Panc1 (cell line): ENCODE measurements at regions not wholly inside any gene's neighbourhood (a gene's known extent, or its start where the extent isn't known, plus 50 kb on each side); places are given as distances from the start of the nearest gene placed in this dataset.

Experiments used
- ATAC-seq: fragments of 200-7000 bp; cut with Tn5 transposase; 2 replicates; pipeline ENCODE4 v1.9.1; 2020; ENCODE audit warnings: mild to moderate bottlenecking, moderate library complexity
- BruUV-seq: library from RNA; stranded (reverse); fragments of 400-500 nt; replicated peaks from 2 replicates; lab custom pipeline; 2021; lab: Mats Ljungman, UMichigan
- CTCF ChIA-PET: fragments of 300-600 bp; sonication (Branson Sonifier 250); formaldehyde crosslinking; loops from one replicate; lab custom pipeline; 2022; ENCODE audit warnings: antibody characterized with exemption; lab: Charles Lee
- POLR2A ChIA-PET: fragments of 300-600 bp; sonication (Branson Sonifier 250); formaldehyde crosslinking; loops from one replicate; lab custom pipeline; 2022; ENCODE audit warnings: antibody characterized with exemption; lab: Charles Lee
- DNase-seq: peaks from one replicate; pipeline ENCODE4 v3.0.0-alpha.2; 2010; ENCODE audit warnings: low read depth, low spot score
- H3K27ac ChIP-seq: 2 replicates; pipeline ENCODE4 v1.5.1; 2011; ENCODE audit warnings: mild to moderate bottlenecking, low read length, inconsistent platforms
- H3K27me3 ChIP-seq: fragments of 200-500 bp; sonication (Bioruptor generic); 2 replicates; pipeline ENCODE4 v1.6.0; 2014; ENCODE audit warnings: low read length, inconsistent platforms; ENCODE audit not compliant: control insufficient read depth, insufficient read depth
- H3K36me3 ChIP-seq: fragments of 200-500 bp; sonication (Bioruptor generic); 2 replicates; pipeline ENCODE4 v1.5.1; 2014; ENCODE audit warnings: inconsistent platforms, mild to moderate bottlenecking, low read length, moderate library complexity; ENCODE audit not compliant: control insufficient read depth, insufficient read depth
- H3K4me1 ChIP-seq: 2 replicates; pipeline ENCODE4 v1.5.1; 2011; ENCODE audit warnings: inconsistent platforms, mild to moderate bottlenecking, low read length, moderate library complexity; ENCODE audit not compliant: control insufficient read depth, insufficient read depth
- H3K4me3 ChIP-seq, 2 experiments: 2 replicates each; pipeline ENCODE4 v1.5.1; 2011 to 2012; ENCODE audit warnings: low read depth in 2 of 2, low read length in 2 of 2, mild to moderate bottlenecking in 2 of 2, inconsistent platforms in 1 of 2, moderate library complexity in 1 of 2
- H3K9me3 ChIP-seq: fragments of 200-500 bp; sonication (Bioruptor generic); 2 replicates; pipeline ENCODE4 v1.5.1; 2014; ENCODE audit warnings: low read depth, mild to moderate bottlenecking, inconsistent platforms, low read length, moderate library complexity; ENCODE audit not compliant: control insufficient read depth, insufficient read depth
- CTCF ChIP-seq: fragments of 450-650 bp; IDR thresholded peaks from 2 replicates; pipeline ENCODE4 v1.5.1; 2017; ENCODE audit warnings: mild to moderate bottlenecking
- POLR2AphosphoS5 ChIP-seq: IDR thresholded peaks from 2 replicates; pipeline ENCODE4 v1.6.1; 2012; ENCODE audit warnings: mild to moderate bottlenecking, low read depth, low read length, moderate library complexity
- REST ChIP-seq, 2 experiments: IDR thresholded peaks; 2 replicates each; pipeline ENCODE4 v1.6.1; 2011 to 2012; ENCODE audit warnings: low read depth in 2 of 2, control low read depth in 1 of 2, low read length in 1 of 2, mild to moderate bottlenecking in 1 of 2, moderate library complexity in 1 of 2; ENCODE audit not compliant: insufficient read depth in 1 of 2
- SIN3A ChIP-seq: IDR thresholded peaks from 2 replicates; pipeline ENCODE4 v1.6.1; 2012; ENCODE audit warnings: low read depth, mild to moderate bottlenecking, low read length, moderate library complexity, borderline replicate concordance; ENCODE audit not compliant: insufficient read depth
- TCF7L2 ChIP-seq: IDR thresholded peaks from 2 replicates; pipeline ENCODE4 v1.6.1; 2011; ENCODE audit warnings: mild to moderate bottlenecking, low read depth, low read length, inconsistent platforms
- in situ Hi-C: cut with HindIII; loops from 2 replicates; pipeline ENCODE4 v1.10.0; 2016; ENCODE audit warnings: low sequenced_read_pairs, low pct_unique_long_range_greater_than_20kb
- intact Hi-C: fragments of 100-400 bp; cut with micrococcal nuclease; formaldehyde crosslinking; loops from one replicate; pipeline ENCODE4 v1.10.0; 2022; ENCODE audit not compliant: unreplicated experiment

- CTCF ChIA-PET, result no interaction called here
- in situ Hi-C loops, result no loop called here
- Histone ChIP-seq H3K27me3 (no peaks in the 10 kb centered on the region), H3K27ac (no peak overlapping the region), H3K4me3 (no peak overlapping the region), H3K9me3 (no peaks in the 10 kb centered on the region; the same call in 1 of the 2 replicates), H3K4me1 (no peaks in the 10 kb centered on the region), H3K36me3 (no peaks in the 10 kb centered on the region)
- POLR2A ChIA-PET, result no interaction called here
- no peak for TF ChIP-seq SIN3A
- TF ChIP-seq TCF7L2, result no peak
- no peak for TF ChIP-seq POLR2AphosphoS5
- no peak for ATAC-seq
- BruUV-seq, result no TSS peak
- DNase-seq, result no peak
- intact Hi-C loops, result no loop called here
Measured at GRCh38 chr1:78762113-78762512, 112.5 kb downstream of the IFI44 start.

GRCh38 chr1:78765489-78765888 lies 115.9 kb downstream of the IFI44 start:
- Histone ChIP-seq H3K4me3 (no peak overlapping the region), H3K9me3 (no peaks in the 10 kb centered on the region), H3K36me3 (no peaks in the 10 kb centered on the region), H3K27ac (no peak overlapping the region), H3K4me1 (no peaks in the 10 kb centered on the region), H3K27me3 (no peaks in the 10 kb centered on the region)
- no peak for TF ChIP-seq CTCF
- no peak for TF ChIP-seq POLR2AphosphoS5
- no peak for TF ChIP-seq TCF7L2
- no peak for TF ChIP-seq SIN3A
- BruUV-seq, result no TSS peak
- in situ Hi-C loops (no loop called here), intact Hi-C loops (no loop called here)
- ChIA-PET CTCF (no interaction called here), POLR2A (no interaction called here)
- DNase-seq (no peak), ATAC-seq (no peak)

GRCh38 chr1:78779831-78780230 lies 130.2 kb downstream of the IFI44 start:
- in situ Hi-C loops (no loop called here), intact Hi-C loops (no loop called here)
- ATAC-seq (no peak), DNase-seq (no peak)
- Histone ChIP-seq H3K4me1 (no peaks in the 10 kb centered on the region), H3K9me3 (no peaks in the 10 kb centered on the region), H3K4me3 (no peak overlapping the region), H3K27ac (no peak overlapping the region), H3K36me3 (no peaks in the 10 kb centered on the region), H3K27me3 (no peaks in the 10 kb centered on the region)
- TF ChIP-seq POLR2AphosphoS5 (no peak), REST (IDR thresholded peaks at IDR 0.05; ENCODE audit: insufficient read depth in 1 of 2, low read depth in 2 of 2, low read length in 1 of 2) (no peak), CTCF (no peak)
- BruUV-seq, result no TSS peak
- POLR2A ChIA-PET, result no interaction called here
- CTCF ChIA-PET, result no interaction called here
